ENCODE measurements at regions not wholly inside any gene's neighbourhood (a gene's known extent, or its start where the extent isn't known, plus 50 kb on each side); places are given as distances from the start of the nearest gene placed in this dataset.

GRCh38 chr10:125274961-125275360 is 114.6 kb upstream of the CTBP2 start:
- H3K4me3 Mint-ChIP-seq = no peak overlapping the region
- H3K4me1 Mint-ChIP-seq = no peaks in the 10 kb centered on the region
- H3K36me3 Mint-ChIP-seq (ENCODE audit: low read depth) = no peaks in the 10 kb centered on the region
- peaks cover 4% of the 10 kb centered on the region for H3K27me3 Mint-ChIP-seq (ENCODE audit: low read depth)
- peaks cover 9% of the 10 kb centered on the region for H3K9me3 Mint-ChIP-seq
- no peak overlapping the region for H3K27ac Mint-ChIP-seq
- TF ChIP-seq CTCF (IDR thresholded peaks at IDR 0.05; ENCODE audit: unreplicated experiment in 3 of 3) = no peak

- no peak for TF ChIP-seq CTCF (IDR thresholded peaks at IDR 0.05; ENCODE audit: unreplicated experiment in 3 of 3)
- Mint-ChIP-seq H3K4me3 (no peak overlapping the region), H3K27ac (no peak overlapping the region), H3K9me3 (peaks cover 10% of the 10 kb centered on the region), H3K4me1 (no peaks in the 10 kb centered on the region), H3K27me3 (ENCODE audit: low read depth) (peaks cover 4% of the 10 kb centered on the region), H3K36me3 (ENCODE audit: low read depth) (no peaks in the 10 kb centered on the region)
These were observed 112.7 kb upstream of the CTBP2 start for GRCh38 chr10:125273023-125273422.

GRCh38 chr10:125269716-125270115 is 109.4 kb upstream of the CTBP2 start:
- Mint-ChIP-seq H3K27me3 (ENCODE audit: low read depth) (peaks cover 13% of the 10 kb centered on the region), H3K27ac (no peak overlapping the region), H3K4me3 (no peak overlapping the region), H3K4me1 (no peaks in the 10 kb centered on the region), H3K9me3 (peaks cover 3% of the 10 kb centered on the region), H3K36me3 (ENCODE audit: low read depth) (no peaks in the 10 kb centered on the region)
- TF ChIP-seq CTCF (IDR thresholded peaks at IDR 0.05; ENCODE audit: unreplicated experiment in 3 of 3) = no peak

GRCh38 chr10:125266966-125267365 is 106.6 kb upstream of the CTBP2 start:
- no peak overlapping the region for H3K4me3 Mint-ChIP-seq
- H3K36me3 Mint-ChIP-seq (ENCODE audit: low read depth) = no peaks in the 10 kb centered on the region
- no peaks in the 10 kb centered on the region for H3K4me1 Mint-ChIP-seq
- TF ChIP-seq CTCF (IDR thresholded peaks at IDR 0.05; ENCODE audit: unreplicated experiment in 3 of 3) = no peak
- H3K27ac Mint-ChIP-seq = no peak overlapping the region
- H3K9me3 Mint-ChIP-seq = peaks cover 3% of the 10 kb centered on the region
- H3K27me3 Mint-ChIP-seq (ENCODE audit: low read depth) = peaks cover 20% of the 10 kb centered on the region

- no peaks in the 10 kb centered on the region for H3K36me3 Mint-ChIP-seq (ENCODE audit: low read depth)
- no peak for TF ChIP-seq CTCF (IDR thresholded peaks at IDR 0.05; ENCODE audit: unreplicated experiment in 3 of 3)
- no peak overlapping the region for H3K27ac Mint-ChIP-seq
- H3K27me3 Mint-ChIP-seq (ENCODE audit: low read depth) = peaks cover 24% of the 10 kb centered on the region
- H3K4me3 Mint-ChIP-seq = no peak overlapping the region
- H3K4me1 Mint-ChIP-seq = no peaks in the 10 kb centered on the region
- peaks cover 3% of the 10 kb centered on the region for H3K9me3 Mint-ChIP-seq
These were observed 106.2 kb upstream of the CTBP2 start for GRCh38 chr10:125266541-125266940.

- no peak for TF ChIP-seq CTCF (IDR thresholded peaks at IDR 0.05; ENCODE audit: unreplicated experiment in 3 of 3)
- Mint-ChIP-seq H3K4me3 (no peak overlapping the region), H3K36me3 (ENCODE audit: low read depth) (no peaks in the 10 kb centered on the region), H3K27me3 (ENCODE audit: low read depth) (peaks cover 21% of the 10 kb centered on the region), H3K9me3 (peaks cover 3% of the 10 kb centered on the region), H3K4me1 (no peaks in the 10 kb centered on the region), H3K27ac (no peak overlapping the region)
These were observed 105.2 kb upstream of the CTBP2 start for GRCh38 chr10:125265579-125265955.

Measured in nephron (organoid).